HG03565 (cell line): ENCODE measurements at regions not wholly inside any gene's neighbourhood (a gene's known extent, or its start where the extent isn't known, plus 50 kb on each side); places are given as distances from the start of the nearest gene placed in this dataset.
"Not testable (repeated sequence)": the region's sequence is repeated elsewhere in the genome, so short reads cannot be mapped to it uniquely, and the experiment has no call there.

Source experiments
- ATAC-seq: cut with Tn5 transposase; IDR thresholded peaks from one replicate; pipeline ENCODE4 v1.9.1; 2021; ENCODE audit warnings: mild to moderate bottlenecking, moderate library complexity; ENCODE audit not compliant: unreplicated experiment

- not testable (repeated sequence) for ATAC-seq
Observed at GRCh38 chr7:15054304-15054703, 151.8 kb upstream of the DGKB start.

- no peak for ATAC-seq
Observed at GRCh38 chr7:15049157-15049556, 146.6 kb upstream of the DGKB start.

- ATAC-seq = no peak
Observed at GRCh38 chr7:15046861-15047260, 144.3 kb upstream of the DGKB start.

GRCh38 chr7:15043931-15044330 lies 141.4 kb upstream of the DGKB start:
- ATAC-seq = no peak

DNA sequence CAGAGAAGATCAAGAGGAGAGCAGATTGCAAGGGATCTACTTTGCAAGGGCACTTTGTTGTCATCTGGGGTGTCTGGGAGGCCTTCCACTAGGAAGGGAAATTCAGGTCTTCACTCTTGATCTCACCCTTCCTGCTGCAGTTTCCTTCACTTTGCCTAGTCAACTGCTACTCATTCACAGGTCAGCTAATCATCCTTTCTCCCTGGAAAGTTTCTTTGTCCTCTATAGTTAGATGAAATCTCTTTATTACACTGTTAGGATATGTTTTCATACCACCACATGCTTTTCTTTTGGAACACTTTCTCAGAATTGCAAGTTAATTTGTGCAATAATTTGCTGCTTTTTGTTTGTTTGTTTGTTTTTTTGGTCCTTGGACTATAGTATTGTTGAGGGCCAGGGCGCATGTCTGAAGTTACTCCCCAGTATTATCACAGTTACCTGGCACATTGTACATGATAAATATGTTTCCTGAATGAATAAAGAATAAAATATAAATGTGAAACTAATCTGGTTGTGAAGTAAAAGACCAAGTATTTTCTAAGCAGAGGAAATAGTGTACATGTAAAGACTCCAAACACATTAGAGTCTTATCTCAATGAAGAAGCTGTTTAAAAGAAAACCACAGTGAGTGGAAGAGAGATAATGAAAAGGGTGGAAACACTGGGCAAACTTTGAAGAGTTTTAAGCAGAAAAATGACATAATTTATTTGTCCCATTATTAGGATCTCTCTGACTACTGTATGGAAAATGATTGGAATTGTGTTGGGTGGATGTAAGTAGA lies 139.9 kb upstream of the DGKB start:
- ATAC-seq = no peak

DNA sequence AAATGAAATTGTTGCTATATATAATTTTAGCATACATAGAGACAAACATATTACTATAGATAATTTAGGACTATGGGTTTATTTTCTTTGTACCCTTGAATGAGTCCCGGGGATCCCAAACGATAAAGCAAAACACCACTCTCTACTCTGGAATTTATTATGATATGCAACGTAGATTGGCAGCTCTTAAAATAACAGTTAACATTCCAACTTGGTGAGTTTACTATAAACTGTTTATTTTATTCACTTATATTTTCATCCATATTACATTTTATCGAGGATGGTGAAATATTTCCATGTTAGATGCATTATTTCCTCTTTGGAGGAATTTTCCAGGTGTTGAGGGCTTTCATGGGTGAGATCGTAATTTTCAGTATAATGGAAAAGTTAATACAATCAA lies 138.7 kb upstream of the DGKB start:
- no peak for ATAC-seq

GRCh38 chr7:15035814-15036213 lies 133.3 kb upstream of the DGKB start:
- no peak for ATAC-seq

- no peak for ATAC-seq
Observed at GRCh38 chr7:15033039-15033438, 130.5 kb upstream of the DGKB start.

GRCh38 chr7:15018981-15019380 lies 116.4 kb upstream of the DGKB start:
- ATAC-seq = no peak

DNA sequence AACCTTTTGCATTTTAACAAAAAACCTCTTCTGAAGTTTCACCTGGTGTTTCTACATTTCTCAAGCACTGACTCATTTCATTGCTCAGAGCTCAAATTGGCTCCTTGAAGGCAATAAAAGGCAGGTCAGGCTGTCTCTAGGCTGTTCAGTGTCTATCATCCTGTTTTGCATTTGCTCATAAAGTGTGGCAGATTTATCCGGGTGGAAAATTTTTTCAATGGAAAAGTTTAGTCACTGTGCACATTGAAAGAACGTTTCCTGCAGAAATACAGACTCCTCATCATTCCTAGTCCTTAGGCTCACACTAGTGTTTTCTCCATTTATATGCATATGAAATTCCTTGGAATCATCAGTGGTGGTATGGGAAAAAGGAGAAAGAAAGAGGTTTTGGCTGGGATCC lies 114.2 kb upstream of the DGKB start:
- no peak for ATAC-seq

DNA sequence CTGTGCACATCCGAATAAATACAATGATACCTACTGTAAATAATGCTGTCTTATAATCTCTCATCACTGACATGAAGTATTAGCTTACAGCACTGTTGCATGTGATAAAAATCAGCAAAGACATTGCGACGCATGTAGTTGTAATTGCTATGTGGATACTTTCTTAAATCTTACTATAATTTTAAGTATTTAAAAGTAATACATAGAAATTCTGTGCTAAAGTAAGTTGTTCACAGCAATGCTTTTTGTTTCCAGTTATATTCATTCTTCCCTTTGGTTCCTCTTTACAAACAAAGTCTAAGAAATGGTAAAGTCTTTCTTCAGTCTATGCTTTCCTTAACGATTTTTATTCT lies 113.7 kb upstream of the DGKB start:
- no peak for ATAC-seq

- peak; percentile 84 for ATAC-seq
Observed at GRCh38 chr7:15015545-15016314, 113.2 kb upstream of the DGKB start.

GRCh38 chr7:15012135-15012534 lies 109.6 kb upstream of the DGKB start:
- no peak for ATAC-seq

- ATAC-seq = no peak
Observed at GRCh38 chr7:15011289-15011688, 108.7 kb upstream of the DGKB start.

- ATAC-seq = no peak
Observed at GRCh38 chr7:15007507-15007906, 105.0 kb upstream of the DGKB start.

- ATAC-seq = no peak
Observed at GRCh38 chr7:15005672-15006071, 103.1 kb upstream of the DGKB start.

GRCh38 chr7:15000157-15000556 lies 97.6 kb upstream of the DGKB start:
- ATAC-seq = no peak

- ATAC-seq = no peak
Observed at GRCh38 chr7:14999331-14999730, 96.8 kb upstream of the DGKB start.

- ATAC-seq = no peak
Observed at GRCh38 chr7:14995774-14996173, 93.2 kb upstream of the DGKB start.

GRCh38 chr7:14988941-14989340 lies 86.4 kb upstream of the DGKB start:
- no peak for ATAC-seq

DNA sequence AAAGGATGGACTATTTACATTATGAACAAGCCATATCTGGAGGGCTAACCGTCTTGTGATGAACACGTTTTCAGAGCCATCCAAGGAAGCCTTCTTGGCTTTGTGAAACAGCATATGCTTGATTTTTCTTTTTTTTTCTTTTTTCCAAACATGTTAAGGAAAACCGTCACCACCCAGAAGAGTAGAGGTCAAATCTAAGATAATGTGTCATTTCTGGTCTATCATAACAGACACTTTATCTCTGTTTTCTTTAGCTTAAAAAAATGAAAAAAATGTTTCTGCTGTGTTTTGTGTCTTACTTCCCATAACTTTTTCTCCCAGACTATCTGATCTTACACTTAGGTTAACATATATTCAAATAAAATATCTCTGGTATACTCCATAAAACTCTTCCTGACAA lies 76.1 kb upstream of the DGKB start:
- ATAC-seq = no peak

GRCh38 chr7:14974688-14975087 lies 72.1 kb upstream of the DGKB start:
- no peak for ATAC-seq
